ENCODE measurements at regions not wholly inside any gene's neighbourhood (a gene's known extent, or its start where the extent isn't known, plus 50 kb on each side); places are given as distances from the start of the nearest gene placed in this dataset.

DNA sequence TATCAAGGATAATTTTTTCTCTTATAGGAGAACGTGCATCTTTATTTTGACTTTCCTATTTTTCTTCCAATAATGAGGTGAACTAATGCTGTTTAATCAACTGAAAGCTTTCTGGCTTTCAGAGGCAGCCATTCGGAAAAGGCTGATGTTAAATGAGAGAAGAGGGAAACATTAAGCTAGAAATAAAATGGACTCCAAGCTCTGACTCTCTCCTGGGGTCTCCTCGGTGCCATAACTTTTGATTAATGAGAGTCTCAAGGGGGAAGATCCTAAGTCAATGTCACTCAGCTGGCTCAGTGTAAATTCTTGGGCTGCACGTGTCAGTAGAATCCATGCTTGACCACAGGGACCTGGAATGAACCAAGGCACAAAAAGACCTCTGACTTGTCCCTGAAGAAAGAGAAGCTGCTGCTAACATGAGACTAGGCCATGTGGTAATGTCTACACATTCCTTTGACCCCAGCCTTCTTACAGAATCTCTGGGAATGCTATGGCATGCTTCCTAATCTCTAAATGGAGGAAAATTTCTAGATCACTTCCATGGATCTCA, 152.2 kb upstream of the RFC3 start:
- Histone ChIP-seq H3K9ac (ENCODE audit: control insufficient read depth, insufficient read depth, low read length) (no peak overlapping the region), H3K9me3 (replicated peaks; ENCODE audit: control insufficient read depth, insufficient read depth, low read length) (no peaks in the 10 kb centered on the region; the same call in 2 of the 3 replicates), H3K27me3 (replicated peaks in 1 of 2; ENCODE audit: control insufficient read depth in 2 of 2, insufficient read depth in 2 of 2, low read length in 1 of 2) (no peaks in the 10 kb centered on the region), H3K79me2 (ENCODE audit: control insufficient read depth, insufficient read depth, low read length) (no peaks in the 10 kb centered on the region), H3K36me3 (ENCODE audit: control insufficient read depth in 2 of 2, insufficient read depth in 2 of 2, low read length in 1 of 2) (no peaks in the 10 kb centered on the region), H3K4me1 (ENCODE audit: control insufficient read depth, insufficient read depth, low read length) (no peaks in the 10 kb centered on the region), H3K4me3 (no peak overlapping the region), H3K27ac (ENCODE audit: control insufficient read depth, insufficient read depth) (no peak overlapping the region), H2AFZ (ENCODE audit: control insufficient read depth, low read depth, low read length) (no peak overlapping the region; the same call in 1 of the 2 replicates), H4K20me1 (ENCODE audit: control insufficient read depth, insufficient read depth) (no peaks in the 10 kb centered on the region), H3K4me2 (ENCODE audit: control insufficient read depth, insufficient read depth) (no peak overlapping the region)
- in situ Hi-C loops (cut with MboI) (no loop called here), intact Hi-C loops (cut with micrococcal nuclease; ENCODE audit: unreplicated experiment) (no loop called here)
- no TSS peak for BruUV-seq (replicated peaks)
- WGBS (ENCODE audit: insufficient coverage, insufficient replicate concordance, low lambda C conversion rate, missing lambda C conversion rate) = 54% methylated on average over 4 of the region's 4 CpGs
- ChIA-PET CTCF (no interaction called here), SMC1A (ENCODE audit: uncharacterized antibody, unreplicated experiment) (interaction anchor here (0.9 kb wide), 2 partner anchors 28 to 59 kb away, joined by 3 read pairs; no protein-coding TSS in a partner anchor), POLR2A (interaction anchor here (0.8 kb wide), 1 partner anchor 13 kb away, joined by 4 read pairs; no protein-coding TSS in a partner anchor), RAD21 (ENCODE audit: unreplicated experiment) (interaction anchor here (1.5 kb wide), 1 partner anchor 13 kb away, joined by 4 read pairs; no protein-coding TSS in a partner anchor)
- no peak for ATAC-seq
- FAIRE-seq = no peak
- TF ChIP-seq DPF2 (IDR thresholded peaks at IDR 0.05) = no peak
- TF ChIP-seq NRF1 (conservative IDR thresholded peaks at IDR 0.05; ENCODE audit: low read depth, low read length) = no peak
- no peak for TF ChIP-seq RELA (IDR thresholded peaks at IDR 0.05; ENCODE audit: borderline replicate concordance, partially characterized antibody)
- TF ChIP-seq SUPT20H (IDR thresholded peaks at IDR 0.05; ENCODE audit: borderline replicate concordance, control insufficient read depth, low read depth, low read length) = no peak
- TF ChIP-seq JUND (IDR thresholded peaks at IDR 0.05; ENCODE audit: low read depth, low read length) = no peak
- no peak for TF ChIP-seq MAX (IDR thresholded peaks at IDR 0.05; ENCODE audit: low read depth, low read length)
- no peak for TF ChIP-seq RFX5 (IDR thresholded peaks at IDR 0.05; ENCODE audit: low read depth, low read length)
- no peak for DNase-seq (ENCODE audit: low read depth, low spot score)

DNA sequence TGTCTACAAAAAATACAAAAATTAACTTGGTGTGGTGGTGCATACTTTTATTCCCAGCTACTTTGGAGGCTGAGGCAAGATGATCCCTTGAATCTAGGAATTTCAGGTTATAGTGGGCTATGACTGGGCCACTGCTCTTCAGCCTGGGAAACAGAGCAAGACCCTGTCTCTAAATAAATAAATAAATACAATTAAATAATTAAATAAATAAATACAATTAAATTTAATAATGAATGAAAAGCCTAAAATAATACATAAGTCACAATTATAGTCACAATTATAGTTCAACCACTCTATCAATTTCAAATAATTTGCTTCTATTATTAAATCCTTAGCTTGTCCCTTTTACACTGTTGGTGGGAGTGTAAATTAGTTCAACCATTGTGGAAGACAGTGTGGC, 146.4 kb upstream of the RFC3 start:
- no peak for FAIRE-seq
- DNase-seq (ENCODE audit: low read depth, low spot score) = no peak
- CTCF ChIA-PET = no interaction called here
- TF ChIP-seq FOXK2 (IDR thresholded peaks at IDR 0.05) (no peak), YBX1 (IDR thresholded peaks at IDR 0.05) (no peak), RAD21 (IDR thresholded peaks at IDR 0.05; ENCODE audit: insufficient read depth, low read depth, low read length) (no peak), HDAC2 (IDR thresholded peaks at IDR 0.05) (no peak), SPI1 (IDR thresholded peaks at IDR 0.05; ENCODE audit: borderline replicate concordance, insufficient read depth, low read depth, low read length) (no peak), HDAC6 (IDR thresholded peaks at IDR 0.05; ENCODE audit: unreplicated experiment) (no peak), RBBP5 (conservative IDR thresholded peaks at IDR 0.05) (no peak)
- TF ChIP-seq, protein P1, sequence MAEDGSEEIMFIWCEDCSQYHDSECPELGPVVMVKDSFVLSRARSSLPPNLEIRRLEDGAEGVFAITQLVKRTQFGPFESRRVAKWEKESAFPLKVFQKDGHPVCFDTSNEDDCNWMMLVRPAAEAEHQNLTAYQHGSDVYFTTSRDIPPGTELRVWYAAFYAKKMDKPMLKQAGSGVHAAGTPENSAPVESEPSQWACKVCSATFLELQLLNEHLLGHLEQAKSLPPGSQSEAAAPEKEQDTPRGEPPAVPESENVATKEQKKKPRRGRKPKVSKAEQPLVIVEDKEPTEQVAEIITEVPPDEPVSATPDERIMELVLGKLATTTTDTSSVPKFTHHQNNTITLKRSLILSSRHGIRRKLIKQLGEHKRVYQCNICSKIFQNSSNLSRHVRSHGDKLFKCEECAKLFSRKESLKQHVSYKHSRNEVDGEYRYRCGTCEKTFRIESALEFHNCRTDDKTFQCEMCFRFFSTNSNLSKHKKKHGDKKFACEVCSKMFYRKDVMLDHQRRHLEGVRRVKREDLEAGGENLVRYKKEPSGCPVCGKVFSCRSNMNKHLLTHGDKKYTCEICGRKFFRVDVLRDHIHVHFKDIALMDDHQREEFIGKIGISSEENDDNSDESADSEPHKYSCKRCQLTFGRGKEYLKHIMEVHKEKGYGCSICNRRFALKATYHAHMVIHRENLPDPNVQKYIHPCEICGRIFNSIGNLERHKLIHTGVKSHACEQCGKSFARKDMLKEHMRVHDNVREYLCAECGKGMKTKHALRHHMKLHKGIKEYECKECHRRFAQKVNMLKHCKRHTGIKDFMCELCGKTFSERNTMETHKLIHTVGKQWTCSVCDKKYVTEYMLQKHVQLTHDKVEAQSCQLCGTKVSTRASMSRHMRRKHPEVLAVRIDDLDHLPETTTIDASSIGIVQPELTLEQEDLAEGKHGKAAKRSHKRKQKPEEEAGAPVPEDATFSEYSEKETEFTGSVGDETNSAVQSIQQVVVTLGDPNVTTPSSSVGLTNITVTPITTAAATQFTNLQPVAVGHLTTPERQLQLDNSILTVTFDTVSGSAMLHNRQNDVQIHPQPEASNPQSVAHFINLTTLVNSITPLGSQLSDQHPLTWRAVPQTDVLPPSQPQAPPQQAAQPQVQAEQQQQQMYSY (CRISPR knock-in tag; IDR thresholded peaks at IDR 0.05) = no peak

More for the DNA sequence above, 146.4 kb upstream of the RFC3 start:
- ChIA-PET POLR2A (no interaction called here), RAD21 (ENCODE audit: unreplicated experiment) (no interaction called here), SMC1A (ENCODE audit: uncharacterized antibody, unreplicated experiment) (no interaction called here)
- ATAC-seq = no peak
- Histone ChIP-seq H3K4me2 (ENCODE audit: control insufficient read depth, insufficient read depth) (no peak overlapping the region), H2AFZ (ENCODE audit: control insufficient read depth, low read depth, low read length) (no peak overlapping the region), H3K4me3 (no peak overlapping the region), H3K4me1 (ENCODE audit: control insufficient read depth, insufficient read depth, low read length) (no peaks in the 10 kb centered on the region), H3K9ac (ENCODE audit: control insufficient read depth, insufficient read depth, low read length) (no peak overlapping the region), H3K27me3 (replicated peaks in 1 of 2; ENCODE audit: control insufficient read depth in 2 of 2, insufficient read depth in 2 of 2, low read length in 1 of 2) (no peaks in the 10 kb centered on the region), H4K20me1 (ENCODE audit: control insufficient read depth, insufficient read depth) (no peaks in the 10 kb centered on the region), H3K27ac (ENCODE audit: control insufficient read depth, insufficient read depth) (no peak overlapping the region), H3K9me3 (replicated peaks; ENCODE audit: control insufficient read depth, insufficient read depth, low read length) (no peaks in the 10 kb centered on the region), H3K79me2 (ENCODE audit: control insufficient read depth, insufficient read depth, low read length) (no peaks in the 10 kb centered on the region), H3K36me3 (ENCODE audit: control insufficient read depth in 2 of 2, insufficient read depth in 2 of 2, low read length in 1 of 2) (no peaks in the 10 kb centered on the region)
- in situ Hi-C loops (cut with MboI) (no loop called here), intact Hi-C loops (cut with micrococcal nuclease; ENCODE audit: unreplicated experiment) (no loop called here)
- BruUV-seq (replicated peaks) = no TSS peak

Data from GM12878 (cell line).